Adrenal gland (tissue), 9 donors: ENCODE measurements at regions not wholly inside any gene's neighbourhood (a gene's known extent, or its start where the extent isn't known, plus 50 kb on each side); places are given as distances from the start of the nearest gene placed in this dataset.

Experiments
- DNase-seq, 7 donors: peaks; one replicate each; pipeline ENCODE4 v3.0.0-alpha.2; 2019 to 2020
- H3K27ac ChIP-seq, 5 donors: fragments of 200-600 bp; sonication (generic) in 4 of 5; 1 replicate in 3 of 5; 2 replicates in 2 of 5; pipeline versions ENCODE4 v1.5.1 to v1.8.0; 2016 to 2020; ENCODE audit warnings: mild to moderate bottlenecking in 1 of 5
- H3K27me3 ChIP-seq: fragments of 200-600 bp; 2 replicates; pipeline ENCODE4 v1.8.0; 2021
- H3K36me3 ChIP-seq, 2 donors: fragments of 200-600 bp; replicated peaks in 1 of 2; 1 replicate in 1 of 2; 2 replicates in 1 of 2; pipeline versions ENCODE4 v1.5.1 to v1.8.0; 2018 to 2022
- H3K4me1 ChIP-seq, 2 donors: fragments of 200-600 bp; replicated peaks in 1 of 2; 1 replicate in 1 of 2; 2 replicates in 1 of 2; pipeline versions ENCODE4 v1.5.1 to v1.8.0; 2018 to 2021
- H3K4me3 ChIP-seq, 4 donors: fragments of 200-600 bp; sonication (generic) in 3 of 4; one replicate each; pipeline ENCODE4 v1.5.1; 2016 to 2018
- H3K9me3 ChIP-seq, 3 donors: fragments of 200-600 bp; sonication (generic) in 1 of 3; replicated peaks in 1 of 3; 1 replicate in 2 of 3; 2 replicates in 1 of 3; pipeline versions ENCODE4 v1.5.1 to v1.8.0; 2016 to 2021
- POLR2A ChIP-seq, 2 donors: fragments of 450-650 bp; IDR thresholded peaks; one replicate each; pipeline ENCODE4 v1.6.1; 2017; ENCODE audit warnings: antibody characterized with exemption in 2 of 2, mild to moderate bottlenecking in 2 of 2, moderate library complexity in 1 of 2
- WGBS, 4 donors: extraction: QIAGEN DNeasy Blood & Tissue Kit in 2 of 4; methylation state at CpG; one replicate each; pipeline versions ENCODE4 v1.1.5 to v1.1.7; 2013 to 2017; 5-methylcytosine and 5-hydroxymethylcytosine counted together
- intact Hi-C, 2 donors: fragments of 100-400 bp; cut with DNase I; formaldehyde crosslinking; loops; one replicate each; pipeline versions ENCODE4 v1.14.1 to v1.15.0; 2022 to 2023
- TF ChIP-seq, protein P1 (sequence below), 6 experiments: fragments of 450-650 bp in 4 of 6; fragments of 200-600 bp in 2 of 6; sonication (generic) in 1 of 6; IDR thresholded peaks; 1 replicate in 5 of 6; 2 replicates in 1 of 6; pipeline versions ENCODE4 v1.5.1 to v1.8.0; 2016 to 2021; ENCODE audit warnings: antibody characterized with exemption in 6 of 6, mild to moderate bottlenecking in 2 of 6, moderate library complexity in 1 of 6
- donor health status: healthy with polysubstance abuse.
- donor health status: Bipolar disorder and iron deficiency.
- donor health status: DM: yes; HTN: yes; CAD: no.
- donor health status: DM: no; HTN: no; CAD: no.
- donor health status: DM: no; HTN: no; CAD: no.

DNA sequence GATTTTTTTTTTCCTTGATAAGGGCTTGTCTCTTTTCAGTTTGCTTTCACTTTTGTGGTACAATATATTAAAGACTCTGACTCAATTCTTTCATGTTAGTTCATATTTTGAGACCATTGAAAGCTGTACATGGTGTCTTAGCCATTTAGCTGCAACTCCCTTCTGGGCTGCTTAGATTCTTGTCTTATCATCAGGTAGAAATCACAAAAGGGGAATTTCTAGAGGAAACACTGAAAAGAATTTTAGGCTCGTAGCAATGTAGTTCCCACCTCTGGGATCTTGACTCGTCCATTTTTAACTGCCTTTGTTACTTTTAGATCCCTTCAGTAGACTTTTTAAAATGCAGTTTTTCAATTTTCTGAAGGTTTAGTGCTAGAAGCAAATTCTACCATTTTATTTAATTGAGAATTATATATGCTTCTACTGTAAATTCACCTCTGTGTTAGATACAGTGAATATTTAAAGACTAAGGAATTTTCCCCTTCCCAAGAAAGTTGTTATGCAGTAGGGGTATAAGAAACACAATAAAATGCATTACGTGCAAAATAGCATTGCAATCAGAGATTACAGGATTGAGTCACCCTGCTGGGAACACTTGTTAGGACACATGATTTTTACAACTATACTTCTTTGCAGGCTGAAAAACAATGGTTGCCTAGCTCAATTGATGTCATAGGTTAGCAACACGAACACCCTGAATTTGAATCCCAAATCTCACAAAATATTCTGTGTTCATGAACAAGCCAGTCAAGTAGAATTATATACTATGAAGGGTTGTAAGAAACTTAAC is 772.7 kb downstream of the PDCD6IP start:
- no peaks in the 10 kb centered on the region for H3K27me3 ChIP-seq
- 49 to 63% (median 59%) methylated on average over 4 of the region's 4 CpGs for WGBS, 4 donors
- intact Hi-C loops, result no loop called here
- no peak overlapping the region for H3K4me3 ChIP-seq
- TF ChIP-seq, protein P1, sequence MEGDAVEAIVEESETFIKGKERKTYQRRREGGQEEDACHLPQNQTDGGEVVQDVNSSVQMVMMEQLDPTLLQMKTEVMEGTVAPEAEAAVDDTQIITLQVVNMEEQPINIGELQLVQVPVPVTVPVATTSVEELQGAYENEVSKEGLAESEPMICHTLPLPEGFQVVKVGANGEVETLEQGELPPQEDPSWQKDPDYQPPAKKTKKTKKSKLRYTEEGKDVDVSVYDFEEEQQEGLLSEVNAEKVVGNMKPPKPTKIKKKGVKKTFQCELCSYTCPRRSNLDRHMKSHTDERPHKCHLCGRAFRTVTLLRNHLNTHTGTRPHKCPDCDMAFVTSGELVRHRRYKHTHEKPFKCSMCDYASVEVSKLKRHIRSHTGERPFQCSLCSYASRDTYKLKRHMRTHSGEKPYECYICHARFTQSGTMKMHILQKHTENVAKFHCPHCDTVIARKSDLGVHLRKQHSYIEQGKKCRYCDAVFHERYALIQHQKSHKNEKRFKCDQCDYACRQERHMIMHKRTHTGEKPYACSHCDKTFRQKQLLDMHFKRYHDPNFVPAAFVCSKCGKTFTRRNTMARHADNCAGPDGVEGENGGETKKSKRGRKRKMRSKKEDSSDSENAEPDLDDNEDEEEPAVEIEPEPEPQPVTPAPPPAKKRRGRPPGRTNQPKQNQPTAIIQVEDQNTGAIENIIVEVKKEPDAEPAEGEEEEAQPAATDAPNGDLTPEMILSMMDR (IDR thresholded peaks at IDR 0.05), result no peak
- no peak for TF ChIP-seq POLR2A (IDR thresholded peaks at IDR 0.05)
- no peak overlapping the region for H3K27ac ChIP-seq
- DNase-seq, result no peak
- no peaks in the 10 kb centered on the region for H3K36me3 ChIP-seq
- H3K9me3 ChIP-seq, result no peaks in the 10 kb centered on the region
- no peaks in the 10 kb centered on the region for H3K4me1 ChIP-seq

- no peaks in the 10 kb centered on the region for H3K36me3 ChIP-seq
- intact Hi-C loops, result no loop called here
- WGBS, 4 donors, result 86 to 97% (median 95%) methylated on average over 1 of the region's 1 CpG
Measured at GRCh38 chr3:34571714-34572113, 773.3 kb downstream of the PDCD6IP start.

GRCh38 chr3:34575776-34576175 is 777.3 kb downstream of the PDCD6IP start:
- intact Hi-C loops, result no loop called here
- H3K27me3 ChIP-seq, result no peaks in the 10 kb centered on the region
- no peaks in the 10 kb centered on the region for H3K9me3 ChIP-seq
- 51 to 58% (median 54%) methylated on average over 3 of the region's 3 CpGs for WGBS, 4 donors
- H3K27ac ChIP-seq, result no peak overlapping the region
- H3K36me3 ChIP-seq, result no peaks in the 10 kb centered on the region
- no peak for TF ChIP-seq POLR2A (IDR thresholded peaks at IDR 0.05)
- TF ChIP-seq, protein P1 (IDR thresholded peaks at IDR 0.05), result no peak
- DNase-seq, result no peak
- no peak overlapping the region for H3K4me3 ChIP-seq
- no peaks in the 10 kb centered on the region for H3K4me1 ChIP-seq

More at GRCh38 chr3:34571714-34572113, 773.3 kb downstream of the PDCD6IP start:
- no peak overlapping the region for H3K4me3 ChIP-seq
- no peak overlapping the region for H3K27ac ChIP-seq
- H3K9me3 ChIP-seq, result no peaks in the 10 kb centered on the region
- no peaks in the 10 kb centered on the region for H3K4me1 ChIP-seq
- no peak for DNase-seq
- no peaks in the 10 kb centered on the region for H3K27me3 ChIP-seq
- TF ChIP-seq, protein P1 (IDR thresholded peaks at IDR 0.05), result no peak
- TF ChIP-seq POLR2A (IDR thresholded peaks at IDR 0.05), result no peak

DNA sequence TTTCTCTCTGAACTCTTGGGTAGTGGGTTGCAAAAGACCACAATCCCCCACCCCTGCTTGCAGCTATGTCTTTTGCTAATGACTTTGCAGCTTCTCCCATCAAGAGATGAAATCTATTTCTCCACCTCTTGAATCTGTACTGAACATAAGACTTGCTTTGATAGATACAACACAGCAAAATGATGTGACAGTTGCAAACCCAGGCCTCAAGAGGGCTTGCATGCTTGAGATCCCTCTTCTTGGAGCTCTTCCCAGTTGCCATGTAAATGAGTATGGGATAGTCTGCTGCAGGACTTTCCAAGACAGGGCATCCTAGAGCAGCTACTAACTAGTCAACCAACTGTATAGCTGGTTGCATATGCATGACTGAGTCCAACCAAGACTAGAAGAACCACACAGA is 783.6 kb downstream of the PDCD6IP start:
- H3K27me3 ChIP-seq, result no peaks in the 10 kb centered on the region
- H3K4me3 ChIP-seq, result no peak overlapping the region
- DNase-seq, result no peak
- TF ChIP-seq, protein P1 (IDR thresholded peaks at IDR 0.05), result no peak
- TF ChIP-seq POLR2A (IDR thresholded peaks at IDR 0.05), result no peak
- H3K9me3 ChIP-seq, result no peaks in the 10 kb centered on the region
- no peaks in the 10 kb centered on the region for H3K36me3 ChIP-seq
- intact Hi-C loops, result no loop called here
- H3K4me1 ChIP-seq, result no peaks in the 10 kb centered on the region
- no peak overlapping the region for H3K27ac ChIP-seq
